ENCODE measurements at regions not wholly inside any gene's neighbourhood (a gene's known extent, or its start where the extent isn't known, plus 50 kb on each side); places are given as distances from the start of the nearest gene placed in this dataset.

GRCh38 chr7:85771516-85771915, 584.7 kb upstream of the SEMA3D start:
- no peak for TF ChIP-seq ZNF274 (IDR thresholded peaks at IDR 0.05; ENCODE audit: low read depth, low read length)
- TF ChIP-seq YY1 (IDR thresholded peaks at IDR 0.05; ENCODE audit: insufficient read depth, insufficient read length): no peak
- TF ChIP-seq SUZ12 (IDR thresholded peaks at IDR 0.05; ENCODE audit: extremely low read depth, insufficient read depth, insufficient read length): no peak
